Fibroblast of skin of left quadriceps (primary cell): ENCODE measurements at regions not wholly inside any gene's neighbourhood (a gene's known extent, or its start where the extent isn't known, plus 50 kb on each side); places are given as distances from the start of the nearest gene placed in this dataset.

Experiments
- DNase-seq, 2 experiments: peaks; one replicate each; pipeline ENCODE4 v3.0.0-alpha.2; 2013; ENCODE audit warnings: low read depth in 2 of 2

- DNase-seq: no peak
Observed at GRCh38 chr1:235059221-235059620, 69.4 kb downstream of the TOMM20 start.

DNA sequence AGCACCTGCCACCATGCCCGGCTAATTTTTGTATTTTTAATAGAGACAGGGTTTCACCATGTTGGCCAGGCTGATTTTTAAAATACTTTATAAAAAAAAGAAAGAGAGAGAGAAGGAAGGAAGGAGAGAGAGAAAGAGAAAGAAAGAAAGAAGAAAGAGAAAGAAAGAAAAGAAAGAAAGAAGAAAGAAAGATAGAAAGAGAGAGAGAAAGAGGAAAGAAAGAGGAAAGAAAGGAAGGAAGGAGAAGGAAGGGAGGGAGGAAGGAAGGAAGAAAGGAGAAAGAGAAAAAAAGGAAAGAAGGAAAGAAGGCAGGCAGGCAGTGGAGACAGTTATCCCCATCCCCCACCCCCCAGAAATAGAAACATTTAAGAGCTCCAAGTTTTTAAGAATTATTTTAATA is 69.9 kb downstream of the TOMM20 start:
- DNase-seq: no peak

GRCh38 chr1:235057385-235058306 is 71.0 kb downstream of the TOMM20 start:
- DNase-seq: no peak

DNA sequence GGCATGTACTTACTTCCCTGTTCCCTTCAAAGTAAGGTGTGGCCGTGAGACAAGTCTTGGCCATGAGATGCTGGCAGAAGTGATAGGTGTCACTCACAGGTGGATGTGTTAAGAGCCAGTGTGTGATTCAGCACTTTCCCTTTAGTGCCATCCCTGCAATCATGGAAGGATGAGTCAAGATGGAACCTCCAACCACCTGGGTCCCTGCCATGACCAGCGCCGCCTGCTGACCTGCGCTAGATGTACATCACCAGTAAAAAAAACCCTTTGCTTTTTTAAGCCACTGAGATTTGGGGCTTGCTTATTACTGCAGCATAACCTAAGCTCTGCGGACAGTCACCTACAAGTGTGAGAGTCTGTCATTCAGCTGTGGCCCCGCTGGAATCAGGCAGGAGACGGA is 71.7 kb downstream of the TOMM20 start:
- DNase-seq: no peak

- DNase-seq: no peak
Observed at GRCh38 chr1:235054936-235055335, 73.7 kb downstream of the TOMM20 start.

GRCh38 chr1:235054466-235054865 is 74.2 kb downstream of the TOMM20 start:
- DNase-seq: no peak

GRCh38 chr1:235052067-235053008 is 76.3 kb downstream of the TOMM20 start:
- no peak for DNase-seq

DNA sequence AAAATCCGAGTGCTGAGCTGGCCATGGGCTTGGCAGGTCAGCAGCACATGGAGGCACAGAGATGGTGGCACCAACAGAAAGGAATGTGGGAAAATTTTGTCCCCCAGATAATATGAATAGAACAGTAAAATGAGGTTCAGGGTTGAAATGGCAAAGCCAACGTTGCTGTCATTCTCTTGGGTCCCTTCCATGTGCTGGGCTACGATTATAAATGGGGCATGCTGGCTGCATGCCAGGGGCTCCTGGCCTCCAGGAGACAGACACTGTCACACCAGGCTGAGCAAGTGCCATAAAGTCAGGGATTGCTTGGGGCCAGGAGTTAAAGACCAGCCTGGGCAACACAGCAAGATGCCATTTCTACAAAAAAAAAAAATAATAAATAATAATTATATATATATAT is 77.1 kb downstream of the TOMM20 start:
- DNase-seq: no peak

GRCh38 chr1:235050911-235051360 is 77.7 kb downstream of the TOMM20 start:
- peak in 1 of 2 experiments; percentile 28 for DNase-seq

DNA sequence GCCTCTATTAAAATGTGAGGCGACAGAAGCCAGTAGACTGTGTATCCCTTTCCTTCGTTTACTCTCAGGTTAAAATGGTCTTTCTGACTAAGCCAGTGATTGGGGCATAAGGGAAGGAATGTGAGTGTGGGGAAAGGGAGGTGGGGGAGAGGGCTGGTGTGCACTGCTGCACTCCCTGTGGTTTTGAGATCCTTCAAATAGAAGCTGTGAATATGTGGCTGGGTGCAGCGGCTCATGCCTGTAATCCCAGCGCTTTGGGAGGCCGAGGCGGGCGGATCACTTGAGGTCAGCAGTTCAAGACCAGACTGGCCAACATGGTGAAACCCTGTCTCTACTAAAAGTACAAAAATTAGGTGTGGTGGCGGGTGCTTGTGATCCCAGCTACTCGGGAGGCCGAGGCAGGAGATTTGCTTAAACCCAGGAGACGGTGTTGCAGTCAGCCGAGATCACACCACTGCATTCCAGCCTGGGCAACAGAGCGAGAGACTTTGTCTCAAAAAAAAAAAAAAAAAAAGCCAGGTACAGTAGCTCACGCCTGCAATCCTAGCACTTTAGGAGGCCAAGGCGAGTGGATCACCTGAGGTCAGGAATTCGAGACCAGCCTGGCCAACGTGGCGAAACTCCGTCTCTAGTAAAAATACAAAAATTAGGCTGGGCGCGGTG is 78.8 kb downstream of the TOMM20 start:
- peak; percentile 42 to 47 for DNase-seq

- DNase-seq: no peak
Observed at GRCh38 chr1:235049217-235049616, 79.4 kb downstream of the TOMM20 start.

GRCh38 chr1:235047331-235047871 is 81.2 kb downstream of the TOMM20 start:
- no peak for DNase-seq

DNA sequence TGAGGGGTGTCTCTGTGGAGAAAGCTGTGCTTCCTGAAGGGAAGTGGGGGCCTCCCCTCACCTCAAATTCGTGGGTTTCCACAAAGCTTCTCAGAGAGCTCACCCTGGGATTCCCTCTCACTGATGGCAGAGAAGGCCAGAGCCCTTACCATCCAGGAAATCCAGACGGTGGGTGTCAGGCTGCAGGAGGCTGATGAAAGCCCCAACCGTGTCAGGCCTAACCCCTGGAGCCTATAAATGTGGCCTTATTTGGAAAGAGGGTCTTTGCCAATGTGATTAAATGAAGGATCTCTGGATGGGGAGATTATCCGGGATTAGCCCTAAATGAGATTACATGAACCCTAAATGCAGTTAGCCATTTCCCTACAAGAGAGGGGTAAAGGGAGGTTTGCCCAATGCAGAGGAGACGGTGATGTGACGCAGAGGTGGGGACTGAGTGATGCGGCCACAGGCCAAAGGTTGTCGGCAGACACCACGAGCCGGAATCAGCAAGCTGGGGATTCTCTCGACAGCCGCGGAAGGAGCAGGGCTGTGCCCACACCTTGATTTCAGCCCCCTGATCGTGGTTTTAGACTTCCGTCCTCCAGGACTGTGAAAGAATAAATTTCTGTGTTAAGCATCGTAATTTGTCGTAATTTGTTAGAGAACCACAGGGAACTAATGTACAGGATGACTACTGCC is 82.6 kb downstream of the TOMM20 start:
- no peak for DNase-seq

- peak; percentile 45 to 51 for DNase-seq
Observed at GRCh38 chr1:235045034-235045690, 83.5 kb downstream of the TOMM20 start.

DNA sequence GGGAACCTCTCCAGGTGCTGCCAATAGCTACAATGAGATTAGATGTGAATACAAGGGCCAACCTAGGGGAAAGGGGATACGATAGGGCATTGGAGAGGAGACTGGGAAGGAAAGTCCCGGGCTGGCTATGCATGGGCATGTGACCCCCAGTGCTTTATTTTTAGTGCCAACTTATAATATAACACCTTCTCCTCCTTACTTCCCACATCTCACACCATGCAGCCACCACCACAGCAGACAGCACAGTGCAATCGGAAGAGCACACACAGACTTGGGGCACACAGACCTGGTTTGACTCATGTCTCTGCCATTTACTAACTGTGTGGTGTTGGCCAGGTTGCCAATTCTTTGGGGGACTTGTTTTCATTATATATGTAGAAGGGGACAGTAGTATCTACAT is 85.4 kb downstream of the TOMM20 start:
- DNase-seq: no peak

DNA sequence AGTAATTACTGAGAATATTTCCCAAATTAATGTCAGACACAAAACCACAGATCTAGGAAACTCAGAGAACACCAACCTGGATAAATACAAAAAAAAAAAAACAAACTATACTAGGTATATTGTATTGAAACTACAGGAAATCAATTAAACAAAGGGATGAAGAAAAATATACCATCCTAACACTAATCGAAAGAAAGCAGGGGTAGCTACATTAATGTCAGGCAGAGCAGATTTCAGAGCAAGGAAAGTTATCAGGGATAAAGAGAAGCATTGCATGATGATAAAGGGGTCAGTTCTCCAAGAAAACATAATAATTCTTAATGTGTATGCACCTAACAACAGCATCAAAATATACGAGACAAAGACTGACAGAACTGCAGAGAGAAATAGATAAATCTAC is 89.9 kb downstream of the TOMM20 start:
- no peak for DNase-seq

DNA sequence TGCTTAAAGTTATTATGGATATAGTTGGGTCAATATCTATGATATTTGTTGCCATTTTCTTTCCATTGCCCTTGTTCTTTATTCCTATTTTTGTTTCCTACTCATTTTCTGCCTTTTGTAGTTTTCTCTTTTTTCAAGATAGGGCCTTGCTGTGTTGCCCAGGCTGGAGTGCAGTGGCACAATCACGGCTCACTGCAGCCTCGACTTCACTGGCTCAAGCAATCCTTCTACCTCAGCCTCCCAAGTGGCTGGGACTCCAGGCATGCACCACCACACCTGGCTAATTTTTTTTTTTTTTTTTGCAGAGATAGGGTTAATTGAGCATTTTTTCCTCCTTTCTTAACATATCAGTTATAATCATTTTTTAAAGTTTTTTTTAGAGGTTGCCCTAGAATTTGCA is 92.7 kb downstream of the TOMM20 start:
- no peak for DNase-seq

GRCh38 chr1:235030919-235031596 is 97.6 kb downstream of the TOMM20 start:
- no peak for DNase-seq

DNA sequence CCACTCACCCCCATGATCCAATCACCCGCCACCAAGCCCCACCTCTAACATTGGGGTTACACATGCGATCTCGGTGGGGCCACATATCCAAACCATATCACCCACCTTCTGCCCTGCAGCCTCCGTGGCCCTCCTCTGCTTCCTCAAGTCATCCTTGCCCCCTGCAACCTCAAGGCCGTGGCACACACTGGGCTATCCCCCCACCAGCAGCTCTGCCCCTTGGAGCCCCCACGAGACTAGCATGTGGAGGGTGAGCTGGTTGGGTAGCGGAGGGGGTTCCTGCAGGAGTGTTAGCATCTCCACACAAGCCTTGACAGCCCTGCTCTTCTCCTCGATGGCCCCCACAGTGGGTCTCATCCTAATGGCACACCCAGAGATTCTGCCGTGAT is 100.8 kb downstream of the TOMM20 start:
- DNase-seq: no peak
